Activated CD8-positive, alpha-beta T cell treated with anti-CD3 and anti-CD28 coated beads, Interleukin-2, amount 10 ng/mL, durations not matched to agents 7 days and 5 days (primary cell): ENCODE measurements at regions not wholly inside any gene's neighbourhood (a gene's known extent, or its start where the extent isn't known, plus 50 kb on each side); places are given as distances from the start of the nearest gene placed in this dataset.
"Not testable (repeated sequence)": the region's sequence is repeated elsewhere in the genome, so short reads cannot be mapped to it uniquely, and the experiment has no call there.

Experiments used
- ATAC-seq: fragments of 150-1000 bp; cut with Tn5 transposase; one replicate; pipeline ENCODE4 v1.10.0; 2021; ENCODE audit warnings: moderate library complexity
- CTCF ChIA-PET: fragments of 350-600 bp; sonication (Branson Sonifier 250); formaldehyde crosslinking; loops from one replicate; lab custom pipeline; 2021; ENCODE audit warnings: antibody characterized with exemption; lab: Charles Lee
- POLR2A ChIA-PET: fragments of 350-600 bp; sonication (Branson Sonifier 250); formaldehyde crosslinking; loops from one replicate; lab custom pipeline; 2021; ENCODE audit warnings: antibody characterized with exemption; lab: Charles Lee
- DNase-seq: peaks from one replicate; pipeline ENCODE4 v3.0.0-alpha.2; 2020
- H3K27ac Mint-ChIP-seq: one replicate; pipeline ENCODE4 v1.8.0; 2021; ENCODE audit warnings: mild to moderate bottlenecking, mixed read lengths
- H3K27me3 Mint-ChIP-seq: one replicate; pipeline ENCODE4 v1.8.0; 2021; ENCODE audit warnings: low read depth, mixed read lengths
- H3K36me3 Mint-ChIP-seq: one replicate; pipeline ENCODE4 v1.8.0; 2021; ENCODE audit warnings: low read depth, mixed read lengths
- H3K4me1 Mint-ChIP-seq: one replicate; pipeline ENCODE4 v1.8.0; 2021; ENCODE audit warnings: low read depth, mixed read lengths
- H3K4me3 Mint-ChIP-seq: one replicate; pipeline ENCODE4 v1.8.0; 2021; ENCODE audit warnings: mild to moderate bottlenecking, mixed read lengths
- H3K9me3 Mint-ChIP-seq: one replicate; pipeline ENCODE4 v1.8.0; 2022; ENCODE audit warnings: mixed read lengths; ENCODE audit not compliant: insufficient read depth

DNA sequence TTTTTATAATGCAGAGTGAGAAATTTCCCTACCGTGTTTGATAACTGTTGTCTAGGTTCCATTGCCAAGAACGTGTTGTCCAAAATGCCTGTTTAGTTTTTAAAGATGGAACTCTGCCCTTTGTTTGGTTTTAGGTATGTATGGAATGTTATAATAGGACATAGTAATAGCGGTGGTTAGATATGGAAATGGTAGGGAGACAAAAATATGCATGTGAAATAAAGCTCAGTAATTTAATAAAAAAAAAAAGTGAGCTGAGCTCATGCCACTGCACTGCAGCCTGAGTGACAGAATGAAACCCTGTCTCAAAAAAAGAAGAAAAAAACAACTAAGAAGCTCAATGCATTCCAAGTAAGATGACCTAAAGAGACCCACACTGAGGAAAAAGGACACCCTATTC, 72.9 kb downstream of the ZNF783 start:
- Mint-ChIP-seq H3K4me1 (no peaks in the 10 kb centered on the region), H3K27ac (no peak overlapping the region), H3K36me3 (no peaks in the 10 kb centered on the region), H3K27me3 (peaks cover 15% of the 10 kb centered on the region), H3K4me3 (no peak overlapping the region), H3K9me3 (no peaks in the 10 kb centered on the region)
- ATAC-seq = no peak
- ChIA-PET POLR2A (no interaction called here), CTCF (no interaction called here)
- no peak for DNase-seq

DNA sequence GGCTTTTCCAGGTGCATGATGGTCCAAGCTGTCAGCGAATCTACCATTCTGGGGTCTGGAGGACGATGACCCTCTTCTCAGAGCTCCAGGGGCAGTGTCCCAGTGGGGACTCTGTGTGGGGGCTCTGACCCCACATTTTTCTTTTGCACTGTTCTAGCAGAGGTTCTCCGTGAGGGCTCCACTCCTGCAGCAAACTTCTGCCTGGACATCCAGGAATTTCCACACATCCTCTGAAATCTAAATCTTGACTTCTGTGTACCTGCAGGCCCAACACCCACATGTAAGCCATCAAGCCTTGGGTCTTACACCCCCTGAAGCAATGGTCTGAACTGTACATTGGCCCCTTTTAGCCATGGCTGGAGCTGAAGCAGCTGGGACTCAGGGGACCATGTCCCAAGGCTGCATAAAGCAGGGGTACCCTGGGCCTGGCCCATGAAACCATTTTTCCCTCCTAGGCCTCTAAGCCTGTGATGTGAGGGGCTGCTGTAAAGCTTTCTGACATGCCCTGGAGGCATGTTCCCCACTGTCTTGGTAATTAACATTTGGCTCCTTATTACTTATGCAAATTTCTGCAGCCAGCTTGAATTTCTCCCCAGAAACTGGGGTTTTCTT, 86.9 kb downstream of the ZNF783 start:
- CTCF ChIA-PET = no interaction called here
- Mint-ChIP-seq H3K4me1 (no peaks in the 10 kb centered on the region), H3K9me3 (peaks cover 23% of the 10 kb centered on the region), H3K36me3 (no peaks in the 10 kb centered on the region), H3K4me3 (no peak overlapping the region), H3K27ac (no peak overlapping the region), H3K27me3 (peaks cover 3% of the 10 kb centered on the region)
- POLR2A ChIA-PET = no interaction called here
- ATAC-seq (no peak), DNase-seq (no peak)

DNA sequence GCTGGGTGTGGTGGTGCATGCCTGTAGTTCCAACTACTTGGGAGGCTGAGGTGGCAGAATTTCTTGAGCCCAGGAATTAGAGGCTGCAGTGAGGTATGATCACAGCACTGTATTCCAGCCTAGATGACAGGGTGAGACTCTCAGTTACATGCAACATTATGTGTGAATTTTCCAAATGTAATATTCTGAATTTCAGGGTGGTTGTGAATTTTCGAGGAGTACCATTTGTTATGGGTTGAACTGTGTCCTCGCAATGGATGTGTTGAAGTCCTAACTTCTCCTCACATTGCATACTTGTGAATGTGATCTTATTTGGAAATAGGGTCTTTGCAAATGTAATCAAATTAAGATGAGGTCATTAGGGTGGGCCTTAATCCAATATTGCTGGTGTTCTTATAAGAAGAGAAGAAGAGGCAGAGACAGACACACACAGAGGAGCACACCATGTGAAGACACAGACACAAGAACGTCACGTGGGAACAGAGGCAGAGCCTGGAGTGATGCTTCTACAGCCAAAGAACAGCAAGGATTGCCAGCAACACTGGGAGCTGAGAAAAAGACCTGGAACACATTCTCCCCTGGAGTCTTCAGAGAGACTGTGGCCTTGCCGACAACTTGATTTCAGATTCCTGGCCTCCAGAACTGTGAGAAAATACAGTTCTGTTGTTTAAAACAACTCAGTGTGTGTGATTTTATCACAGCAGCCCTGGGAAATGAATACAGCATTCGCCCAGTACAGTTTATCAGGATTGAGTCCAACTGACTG, 91.9 kb downstream of the ZNF783 start:
- no peaks in the 10 kb centered on the region for H3K9me3 Mint-ChIP-seq
- POLR2A ChIA-PET = no interaction called here
- no peaks in the 10 kb centered on the region for H3K36me3 Mint-ChIP-seq
- no peak overlapping the region for H3K4me3 Mint-ChIP-seq
- no peak for ATAC-seq
- DNase-seq = no peak
- no peaks in the 10 kb centered on the region for H3K4me1 Mint-ChIP-seq
- no peak overlapping the region for H3K27ac Mint-ChIP-seq
- CTCF ChIA-PET = no interaction called here
- H3K27me3 Mint-ChIP-seq = no peaks in the 10 kb centered on the region

DNA sequence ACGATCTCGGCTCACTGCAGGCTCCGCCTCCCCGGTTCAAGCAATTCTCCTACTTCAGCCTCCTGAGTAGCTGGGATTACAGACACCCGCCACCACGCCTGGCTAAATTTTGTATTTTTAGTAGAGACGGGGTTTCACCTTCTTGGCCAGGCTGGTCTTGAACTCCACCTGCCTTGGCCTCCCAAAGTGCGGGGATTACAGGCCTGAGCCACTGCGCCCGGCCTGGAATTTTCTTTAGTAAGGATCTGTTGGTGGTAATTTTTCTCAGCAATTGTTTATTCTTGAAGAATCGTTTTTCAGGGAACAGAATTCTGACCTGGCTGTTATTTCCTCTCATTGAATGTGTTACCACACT, 93.0 kb downstream of the ZNF783 start:
- DNase-seq, ATAC-seq, POLR2A ChIA-PET, H3K36me3 Mint-ChIP-seq, H3K4me1 Mint-ChIP-seq, H3K9me3 Mint-ChIP-seq, H3K4me3 Mint-ChIP-seq, H3K27ac Mint-ChIP-seq, CTCF ChIA-PET, H3K27me3 Mint-ChIP-seq: not testable (repeated sequence)

GRCh38 chr7:149355390-149356048, 93.5 kb downstream of the ZNF783 start:
- Mint-ChIP-seq H3K4me3 (no peak overlapping the region), H3K4me1 (no peaks in the 10 kb centered on the region), H3K36me3 (no peaks in the 10 kb centered on the region), H3K27ac (no peak overlapping the region), H3K27me3 (no peaks in the 10 kb centered on the region), H3K9me3 (peaks cover 4% of the 10 kb centered on the region)
- POLR2A ChIA-PET = no interaction called here
- DNase-seq (no peak), ATAC-seq (no peak)
- CTCF ChIA-PET = no interaction called here

GRCh38 chr7:149362696-149363095, 98.2 kb downstream of the ZNF777 start:
- no peaks in the 10 kb centered on the region for H3K36me3 Mint-ChIP-seq
- no peak for DNase-seq
- H3K4me3 Mint-ChIP-seq = no peak overlapping the region
- H3K9me3 Mint-ChIP-seq = peaks cover 14% of the 10 kb centered on the region
- CTCF ChIA-PET = no interaction called here
- H3K27me3 Mint-ChIP-seq = peaks cover 18% of the 10 kb centered on the region
- H3K27ac Mint-ChIP-seq = no peak overlapping the region
- no peaks in the 10 kb centered on the region for H3K4me1 Mint-ChIP-seq
- POLR2A ChIA-PET = no interaction called here
- no peak for ATAC-seq

DNA sequence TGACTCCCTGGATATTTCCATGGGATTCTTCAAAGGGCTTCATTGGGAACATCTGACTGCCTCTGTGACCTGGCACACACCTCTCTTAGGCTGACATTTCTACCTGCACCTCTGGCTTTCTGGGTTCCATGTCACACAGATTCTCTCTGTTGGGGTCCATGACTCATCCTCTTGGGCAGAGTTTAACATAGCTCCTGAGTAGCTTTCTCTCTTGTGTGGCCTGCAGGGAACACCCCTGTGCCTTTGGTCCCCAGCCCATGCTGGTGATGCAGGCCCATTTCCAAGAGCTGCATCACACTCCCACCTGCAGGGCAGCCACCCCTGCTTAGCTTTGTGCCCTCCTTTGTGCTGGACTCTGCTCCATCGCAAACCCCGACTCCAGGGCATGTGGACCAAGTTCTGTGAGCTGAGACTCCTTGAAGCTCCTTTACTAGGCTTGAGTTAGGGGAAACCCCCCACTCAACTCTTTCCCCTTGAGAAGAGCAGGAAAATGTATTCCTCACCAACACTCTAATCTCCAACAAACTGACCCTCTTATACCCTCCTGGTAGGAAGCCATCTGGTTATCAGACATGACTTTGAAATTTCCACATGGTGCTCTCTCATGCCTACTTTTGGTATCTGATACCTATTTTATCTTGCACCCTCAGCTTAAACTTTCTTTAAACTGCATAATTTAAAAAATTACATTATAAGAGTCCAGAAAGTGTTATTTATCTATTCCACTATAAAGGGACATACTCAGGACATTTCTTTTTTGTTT, 93.3 kb downstream of the ZNF777 start:
- ChIA-PET CTCF (no interaction called here), POLR2A (no interaction called here)
- H3K36me3 Mint-ChIP-seq = no peaks in the 10 kb centered on the region
- H3K27me3 Mint-ChIP-seq = peaks cover 19% of the 10 kb centered on the region
- DNase-seq = no peak
- no peak overlapping the region for H3K27ac Mint-ChIP-seq
- no peaks in the 10 kb centered on the region for H3K4me1 Mint-ChIP-seq
- no peak for ATAC-seq
- H3K9me3 Mint-ChIP-seq = peaks cover 17% of the 10 kb centered on the region
- no peak overlapping the region for H3K4me3 Mint-ChIP-seq

DNA sequence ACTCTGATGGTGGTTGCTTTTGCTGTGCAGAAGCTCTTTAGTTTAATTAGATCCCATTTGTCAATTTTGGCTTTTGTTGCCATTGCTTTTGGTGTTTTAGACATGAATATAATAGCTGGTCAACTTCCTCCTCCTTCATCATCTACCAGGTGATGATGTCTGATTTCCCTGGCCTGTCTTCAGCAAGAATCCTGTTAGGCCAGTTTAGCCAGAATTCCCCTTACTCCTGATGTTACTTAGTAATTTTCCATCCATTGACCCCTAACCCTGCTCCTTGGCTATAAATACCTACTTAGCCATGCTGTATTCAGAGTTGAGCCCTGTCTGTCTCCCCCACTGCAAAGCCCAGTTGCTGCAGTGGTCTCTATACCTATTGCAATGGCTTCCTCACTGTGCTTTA, 91.4 kb downstream of the ZNF777 start:
- Mint-ChIP-seq H3K27me3 (peaks cover 15% of the 10 kb centered on the region), H3K4me3 (no peak overlapping the region), H3K27ac (no peak overlapping the region), H3K36me3 (no peaks in the 10 kb centered on the region), H3K4me1 (no peaks in the 10 kb centered on the region), H3K9me3 (peaks cover 18% of the 10 kb centered on the region)
- ChIA-PET CTCF (no interaction called here), POLR2A (no interaction called here)
- no peak for ATAC-seq
- no peak for DNase-seq

DNA sequence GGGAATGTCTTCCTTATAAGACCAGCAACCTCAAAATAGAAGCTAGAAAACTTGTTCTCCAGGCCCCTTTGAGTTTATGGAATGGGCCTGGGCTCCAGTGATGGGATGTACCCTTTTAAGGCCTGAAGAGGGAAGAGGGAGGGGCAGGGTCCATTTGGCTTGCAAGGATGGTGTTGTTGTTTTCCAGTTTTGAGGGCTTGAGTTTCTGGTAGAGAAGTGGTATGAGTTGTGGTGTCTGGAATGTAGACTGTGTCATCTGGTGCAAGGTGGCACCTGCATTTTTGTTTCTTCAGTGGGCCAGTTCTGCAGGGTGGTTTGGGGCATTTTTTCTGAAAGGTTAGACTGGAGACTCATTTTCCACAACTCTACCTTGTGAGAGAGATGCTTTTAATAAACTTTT, 90.1 kb downstream of the ZNF777 start:
- ChIA-PET POLR2A (no interaction called here), CTCF (no interaction called here)
- Mint-ChIP-seq H3K36me3 (no peaks in the 10 kb centered on the region), H3K4me1 (no peaks in the 10 kb centered on the region), H3K9me3 (peaks cover 16% of the 10 kb centered on the region), H3K4me3 (no peak overlapping the region), H3K27me3 (peaks cover 20% of the 10 kb centered on the region), H3K27ac (no peak overlapping the region)
- ATAC-seq (no peak), DNase-seq (no peak)

DNA sequence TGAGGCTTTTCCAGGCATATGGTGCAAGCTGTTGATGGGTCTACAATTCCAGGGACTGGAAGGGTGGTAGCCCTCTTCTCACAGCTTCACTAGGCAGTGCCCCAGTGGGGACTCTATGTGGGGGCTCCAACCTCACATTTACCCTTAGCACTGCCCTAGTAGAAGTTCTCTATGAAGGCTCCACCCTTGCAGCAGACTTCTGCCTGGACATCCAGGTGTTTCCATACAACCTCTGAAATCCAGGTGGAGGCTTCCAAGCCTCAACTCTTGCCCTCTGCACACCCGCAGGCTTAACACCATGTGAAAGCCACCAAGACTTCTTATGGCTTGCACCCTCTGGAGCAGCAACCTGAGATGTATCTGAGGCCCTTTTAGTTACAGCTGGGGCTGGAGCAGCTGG, 87.8 kb downstream of the ZNF777 start:
- no peaks in the 10 kb centered on the region for H3K4me1 Mint-ChIP-seq
- ChIA-PET POLR2A (no interaction called here), CTCF (no interaction called here)
- H3K4me3 Mint-ChIP-seq = no peak overlapping the region
- DNase-seq = no peak
- peaks cover 18% of the 10 kb centered on the region for H3K27me3 Mint-ChIP-seq
- no peak for ATAC-seq
- H3K9me3 Mint-ChIP-seq = peaks cover 12% of the 10 kb centered on the region
- H3K36me3 Mint-ChIP-seq = no peaks in the 10 kb centered on the region
- no peak overlapping the region for H3K27ac Mint-ChIP-seq

GRCh38 chr7:149375234-149376008, 85.4 kb downstream of the ZNF777 start:
- no peak overlapping the region for H3K27ac Mint-ChIP-seq
- H3K36me3 Mint-ChIP-seq = no peaks in the 10 kb centered on the region
- no peaks in the 10 kb centered on the region for H3K4me1 Mint-ChIP-seq
- H3K27me3 Mint-ChIP-seq = peaks cover 10% of the 10 kb centered on the region
- ChIA-PET POLR2A (interaction anchor here (0.6 kb wide), 1 partner anchor 78 kb away, joined by 3 read pairs; no protein-coding TSS in a partner anchor), CTCF (interaction anchor here (0.8 to 1.0 kb wide), 2 partner anchors 10 to 30 kb away, joined by 3 read pairs; no protein-coding TSS in a partner anchor)
- H3K9me3 Mint-ChIP-seq = peaks cover 20% of the 10 kb centered on the region
- DNase-seq (no peak), ATAC-seq (no peak)
- H3K4me3 Mint-ChIP-seq = no peak overlapping the region
